SK-N-MC (cell line): ENCODE measurements at regions not wholly inside any gene's neighbourhood (a gene's known extent, or its start where the extent isn't known, plus 50 kb on each side); places are given as distances from the start of the nearest gene placed in this dataset.

Experiments
- DNase-seq: peaks from one replicate; pipeline ENCODE4 v3.0.0-alpha.2; 2011; ENCODE audit warnings: low read depth, low spot score
- H3K27ac ChIP-seq: fragments of 200-600 bp; sonication (generic); 2 replicates; pipeline ENCODE4 v1.5.1; 2016; ENCODE audit warnings: mixed run types
- H3K36me3 ChIP-seq: fragments of 200-600 bp; sonication (generic); 2 replicates; pipeline ENCODE4 v1.6.1; 2017; ENCODE audit warnings: antibody characterized with exemption, low read length, mixed read lengths; ENCODE audit not compliant: insufficient read depth
- H3K4me3 ChIP-seq: fragments of 200-600 bp; sonication (generic); 2 replicates; pipeline ENCODE4 v1.5.1; 2016
- H3K9ac ChIP-seq: fragments of 200-600 bp; sonication (generic); 2 replicates; pipeline ENCODE4 v1.8.0; 2017; ENCODE audit warnings: mixed run types, mixed read lengths; ENCODE audit not compliant: insufficient read length
- H3K9me3 ChIP-seq: fragments of 200-600 bp; sonication (generic); 2 replicates; pipeline ENCODE4 v1.6.1; 2017; ENCODE audit warnings: low read depth, mild to moderate bottlenecking, antibody characterized with exemption, low read length, moderate library complexity, mixed read lengths
- EZH2 ChIP-seq: fragments of 200-600 bp; sonication (generic); IDR thresholded peaks from one replicate; pipeline ENCODE4 v1.6.1; 2017; ENCODE audit warnings: antibody characterized with exemption
- FOXP2 ChIP-seq: optimal IDR thresholded peaks from 2 replicates; pipeline ENCODE3; 2011; ENCODE audit warnings: mild to moderate bottlenecking, moderate library complexity; ENCODE audit not compliant: insufficient read depth; ENCODE audit errors: extremely low read length, control extremely low read depth
- POLR2AphosphoS5 ChIP-seq: IDR thresholded peaks from 2 replicates; pipeline ENCODE4 v1.6.1; 2012; ENCODE audit warnings: mild to moderate bottlenecking, low read depth, low read length, borderline replicate concordance

DNA sequence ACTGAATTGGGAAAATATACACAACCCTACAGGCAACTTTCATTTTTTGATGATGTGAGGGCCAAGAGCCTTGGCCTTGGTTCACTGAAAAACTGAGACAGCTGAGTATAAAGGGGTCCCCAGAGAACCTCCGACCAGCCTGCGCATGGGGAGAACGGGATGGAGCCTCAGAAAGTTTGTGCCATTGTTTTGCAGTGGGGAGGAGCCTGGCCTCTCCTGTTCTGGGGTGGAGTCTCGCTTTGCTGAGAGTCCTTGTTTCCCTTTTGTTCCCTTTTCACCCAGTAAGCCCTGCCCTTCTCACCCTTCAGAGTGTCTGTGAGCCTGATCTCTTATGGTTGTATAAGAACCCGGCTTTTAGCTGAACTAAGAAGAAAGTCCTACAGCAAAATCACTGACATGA, 193.2 kb upstream of the AKR1E2 start:
- H3K36me3 ChIP-seq = no peaks in the 10 kb centered on the region
- no peaks in the 10 kb centered on the region for H3K9me3 ChIP-seq
- H3K9ac ChIP-seq = no peak overlapping the region
- no peak overlapping the region for H3K4me3 ChIP-seq
- H3K27ac ChIP-seq = no peak overlapping the region
- TF ChIP-seq POLR2AphosphoS5 (no peak), EZH2 (no peak), FOXP2 (no peak)
- no peak for DNase-seq

DNA sequence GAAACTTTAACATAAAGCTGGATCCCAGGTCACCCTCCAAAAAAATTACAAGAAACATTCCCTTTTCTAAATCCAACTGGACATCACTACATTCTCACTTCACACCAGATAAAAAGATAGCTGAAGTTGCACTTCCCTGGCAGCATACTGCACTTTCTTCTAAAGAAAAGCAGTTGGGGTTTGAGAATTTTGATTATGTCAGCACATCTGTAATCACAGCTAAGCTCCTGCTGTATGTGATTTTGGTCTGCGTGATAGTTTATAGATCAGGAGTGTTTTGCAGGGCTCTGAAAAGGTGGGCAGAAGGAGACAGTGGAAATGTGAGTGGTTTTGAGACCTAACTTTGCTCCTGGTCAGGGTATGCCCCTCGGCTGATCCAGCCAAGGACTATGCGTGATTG, 199.1 kb upstream of the AKR1E2 start:
- Histone ChIP-seq H3K9ac (no peak overlapping the region), H3K4me3 (no peak overlapping the region), H3K36me3 (no peaks in the 10 kb centered on the region), H3K9me3 (no peaks in the 10 kb centered on the region), H3K27ac (no peak overlapping the region)
- no peak for TF ChIP-seq EZH2
- TF ChIP-seq POLR2AphosphoS5 = no peak
- TF ChIP-seq FOXP2 = no peak
- DNase-seq = no peak

- no peaks in the 10 kb centered on the region for H3K9me3 ChIP-seq
- no peak overlapping the region for H3K9ac ChIP-seq
- DNase-seq = no peak
- no peak overlapping the region for H3K4me3 ChIP-seq
- no peaks in the 10 kb centered on the region for H3K36me3 ChIP-seq
- TF ChIP-seq FOXP2 (no peak), EZH2 (no peak), POLR2AphosphoS5 (no peak)
- H3K27ac ChIP-seq = no peak overlapping the region
Measured at GRCh38 chr10:4623757-4624420, 202.1 kb upstream of the AKR1E2 start.

GRCh38 chr10:4623200-4623599, 202.8 kb upstream of the AKR1E2 start:
- Histone ChIP-seq H3K27ac (no peak overlapping the region), H3K9me3 (no peaks in the 10 kb centered on the region), H3K4me3 (no peak overlapping the region), H3K36me3 (no peaks in the 10 kb centered on the region), H3K9ac (no peak overlapping the region)
- DNase-seq = no peak
- no peak for TF ChIP-seq FOXP2

GRCh38 chr10:4622384-4622783, 203.6 kb upstream of the AKR1E2 start:
- Histone ChIP-seq H3K4me3 (no peak overlapping the region), H3K36me3 (no peaks in the 10 kb centered on the region), H3K27ac (no peak overlapping the region), H3K9ac (no peak overlapping the region), H3K9me3 (no peaks in the 10 kb centered on the region)
- no peak for DNase-seq
- TF ChIP-seq EZH2 = no peak
- TF ChIP-seq FOXP2 = no peak
- no peak for TF ChIP-seq POLR2AphosphoS5

DNA sequence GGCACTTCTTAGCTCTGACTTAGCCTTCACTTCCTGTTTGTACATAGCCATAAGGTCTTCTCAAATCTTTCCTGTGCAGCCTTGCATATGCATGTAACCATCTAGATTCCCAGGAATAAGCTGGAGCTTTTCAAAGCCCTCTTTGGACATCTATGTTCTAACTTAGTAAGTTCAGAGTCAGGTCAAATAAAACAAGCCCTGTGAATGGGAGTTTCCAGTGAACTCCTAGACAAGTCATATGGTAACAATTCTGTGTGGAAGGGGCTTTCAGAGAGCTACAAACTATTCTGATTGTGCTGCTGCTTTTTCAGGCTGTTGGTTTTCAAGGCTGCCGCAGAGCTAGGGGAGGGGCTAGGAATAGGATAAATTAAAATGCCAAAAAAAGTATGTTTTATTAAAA, 208.4 kb upstream of the AKR1E2 start:
- Histone ChIP-seq H3K9me3 (no peaks in the 10 kb centered on the region), H3K9ac (no peak overlapping the region), H3K4me3 (no peak overlapping the region), H3K36me3 (no peaks in the 10 kb centered on the region), H3K27ac (no peak overlapping the region)
- TF ChIP-seq FOXP2 (no peak), POLR2AphosphoS5 (no peak), EZH2 (no peak)
- DNase-seq = no peak

- no peak overlapping the region for H3K27ac ChIP-seq
- H3K9ac ChIP-seq = no peak overlapping the region
- H3K9me3 ChIP-seq = no peaks in the 10 kb centered on the region
- TF ChIP-seq EZH2 (no peak), POLR2AphosphoS5 (no peak), FOXP2 (no peak)
- DNase-seq = no peak
- H3K4me3 ChIP-seq = no peak overlapping the region
- no peaks in the 10 kb centered on the region for H3K36me3 ChIP-seq
Measured at GRCh38 chr10:4615042-4615441, 211.0 kb upstream of the AKR1E2 start.

DNA sequence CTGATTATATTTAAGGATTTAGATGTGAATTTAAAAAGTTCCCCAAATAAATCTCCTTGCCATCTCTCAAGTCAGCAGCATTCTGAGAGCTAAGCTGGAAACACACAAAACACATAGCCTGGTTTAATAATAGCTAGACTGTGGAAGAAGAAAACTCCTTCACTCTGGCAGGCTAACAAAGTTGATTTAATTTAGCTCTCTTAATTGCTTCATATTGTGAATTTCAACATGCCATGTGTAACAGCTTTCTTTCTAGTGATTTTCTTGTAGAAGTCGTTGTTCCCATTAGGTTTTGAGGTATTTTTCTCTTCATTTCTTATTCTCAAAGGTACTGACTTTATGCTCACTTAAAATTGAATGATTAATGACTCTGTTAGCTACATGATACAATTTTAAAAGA, 216.8 kb upstream of the AKR1E2 start:
- Histone ChIP-seq H3K9me3 (no peaks in the 10 kb centered on the region), H3K36me3 (no peaks in the 10 kb centered on the region), H3K4me3 (no peak overlapping the region), H3K27ac (no peak overlapping the region), H3K9ac (no peak overlapping the region)
- DNase-seq = no peak
- TF ChIP-seq FOXP2 = no peak
- no peak for TF ChIP-seq EZH2
- no peak for TF ChIP-seq POLR2AphosphoS5

DNA sequence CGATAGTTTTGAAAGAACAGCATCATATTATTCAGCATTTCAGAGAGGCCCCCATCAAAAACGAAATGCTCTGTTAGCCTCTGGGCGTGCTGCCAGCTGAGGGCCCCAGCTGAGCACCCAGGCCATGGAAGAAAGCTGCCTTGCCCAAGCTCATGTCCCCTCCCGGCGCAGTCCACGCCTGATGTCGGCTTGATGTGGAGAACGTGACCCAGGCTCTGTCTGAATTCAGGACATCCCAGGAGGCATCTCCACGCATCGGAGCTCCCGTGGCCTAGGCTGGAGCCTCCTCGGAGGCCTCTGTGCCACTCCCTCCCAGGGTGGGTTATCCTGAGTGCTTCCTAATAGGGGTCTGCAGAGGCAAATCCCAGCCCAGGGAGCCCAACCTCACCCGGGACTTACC, 218.3 kb upstream of the AKR1E2 start:
- no peaks in the 10 kb centered on the region for H3K9me3 ChIP-seq
- TF ChIP-seq EZH2 (no peak), POLR2AphosphoS5 (no peak), FOXP2 (no peak)
- DNase-seq = no peak
- no peaks in the 10 kb centered on the region for H3K36me3 ChIP-seq
- H3K4me3 ChIP-seq = no peak overlapping the region
- no peak overlapping the region for H3K27ac ChIP-seq
- H3K9ac ChIP-seq = no peak overlapping the region
